Endothelial cell of umbilical vein (primary cell): ENCODE measurements at regions not wholly inside any gene's neighbourhood (a gene's known extent, or its start where the extent isn't known, plus 50 kb on each side); places are given as distances from the start of the nearest gene placed in this dataset.

Experiments
- BruUV-seq: library from RNA; stranded (reverse); fragments of 400-500 nt; replicated peaks from 2 replicates; lab custom pipeline; 2021; lab: Mats Ljungman, UMichigan
- CTCF ChIA-PET: fragments of 300-600, 350-600 bp; sonication (Branson Sonifier 250); formaldehyde crosslinking; loops from one replicate; lab custom pipeline; 2021; ENCODE audit warnings: antibody characterized with exemption, inconsistent platforms; lab: Charles Lee
- POLR2A ChIA-PET: fragments of 300-600, 350-600 bp; sonication (Branson Sonifier 250); formaldehyde crosslinking; loops from one replicate; lab custom pipeline; 2021; ENCODE audit warnings: antibody characterized with exemption, inconsistent platforms; lab: Charles Lee
- DNase-seq: peaks from one replicate; pipeline ENCODE4 v3.0.0-alpha.2; 2011; ENCODE audit warnings: low read depth, low spot score
- FAIRE-seq: peaks from 2 replicates; lab custom pipeline; 2011; peaks lifted over from hg19 to GRCh38; lab: Jason Lieb, UNC
- H2AFZ ChIP-seq: 2 replicates; pipeline ENCODE4 v1.6.0; 2012; ENCODE audit warnings: low read depth, low read length, control low read depth, inconsistent platforms
- H3K27ac ChIP-seq: 2 replicates; pipeline ENCODE4 v1.5.1; 2011; ENCODE audit warnings: low read depth, mild to moderate bottlenecking, control low read depth, low read length, moderate library complexity; ENCODE audit not compliant: insufficient read depth
- H3K27me3 ChIP-seq, 2 experiments: 2 replicates each; pipeline versions ENCODE4 v1.6.0 to v1.6.1; 2011; ENCODE audit warnings: low read length in 2 of 2, mixed read lengths in 1 of 2; ENCODE audit not compliant: control insufficient read depth in 2 of 2, insufficient read depth in 2 of 2
- H3K36me3 ChIP-seq, 2 experiments: 2 replicates in 1 of 2; 3 replicates in 1 of 2; pipeline ENCODE4 v1.5.1; 2011; ENCODE audit warnings: low read length in 2 of 2, mild to moderate bottlenecking in 1 of 2, moderate library complexity in 1 of 2; ENCODE audit not compliant: control insufficient read depth in 2 of 2, insufficient read depth in 2 of 2; ENCODE audit errors: extremely low read depth in 1 of 2
- H3K4me1 ChIP-seq: 3 replicates; pipeline ENCODE4 v1.5.1; 2011; ENCODE audit warnings: mild to moderate bottlenecking, low read length; ENCODE audit not compliant: control insufficient read depth, insufficient read depth; ENCODE audit errors: extremely low read depth
- H3K4me2 ChIP-seq: 2 replicates; pipeline ENCODE4 v1.6.1; 2011; ENCODE audit warnings: low read length, control low read depth, mixed read lengths; ENCODE audit not compliant: insufficient read depth
- H3K4me3 ChIP-seq, 3 experiments: fragments of 200-600 bp in 1 of 3; sonication (generic), shearing (Covaris generic) in 1 of 3; replicated peaks in 1 of 3; 2 replicates each; pipeline ENCODE4 v1.5.1; 2011 to 2016; ENCODE audit warnings: control low read depth in 3 of 3, low read length in 3 of 3, mild to moderate bottlenecking in 2 of 3, inconsistent platforms in 1 of 3, low read depth in 1 of 3, moderate library complexity in 1 of 3; ENCODE audit not compliant: insufficient read depth in 1 of 3
- H3K79me2 ChIP-seq: 2 replicates; pipeline ENCODE4 v1.6.0; 2012; ENCODE audit warnings: low read length, inconsistent platforms; ENCODE audit not compliant: control insufficient read depth, insufficient read depth
- H3K9ac ChIP-seq: replicated peaks from 2 replicates; pipeline ENCODE3; 2011; ENCODE audit warnings: low read length, control low read depth; ENCODE audit not compliant: insufficient read depth; ENCODE audit errors: extremely low read depth
- H3K9me1 ChIP-seq: replicated peaks from 3 replicates; pipeline ENCODE4 v1.6.0; 2011; ENCODE audit warnings: mild to moderate bottlenecking, low read length; ENCODE audit not compliant: control insufficient read depth, insufficient read depth; ENCODE audit errors: extremely low read depth
- H3K9me3 ChIP-seq: replicated peaks from 2 replicates; pipeline ENCODE4 v1.5.1; 2012; ENCODE audit warnings: low read length, inconsistent platforms; ENCODE audit not compliant: control insufficient read depth, insufficient read depth
- H4K20me1 ChIP-seq: replicated peaks from 2 replicates; pipeline ENCODE3; 2011; ENCODE audit warnings: mild to moderate bottlenecking, low read length; ENCODE audit not compliant: control insufficient read depth, insufficient read depth; ENCODE audit errors: extremely low read depth
- EZH2 ChIP-seq: IDR thresholded peaks from 2 replicates; pipeline ENCODE4 v1.6.1; 2012; ENCODE audit warnings: borderline replicate concordance, low read depth, mild to moderate bottlenecking, moderate library complexity, low read length, inconsistent platforms; ENCODE audit not compliant: severe bottlenecking
- FOS ChIP-seq: IDR thresholded peaks from 2 replicates; pipeline ENCODE4 v1.6.1; 2011; ENCODE audit warnings: mild to moderate bottlenecking, low read length, moderate library complexity, borderline replicate concordance; ENCODE audit not compliant: insufficient read depth
- GATA2 ChIP-seq: IDR thresholded peaks from 2 replicates; pipeline ENCODE4 v1.7.0; 2011; ENCODE audit warnings: low read depth, mild to moderate bottlenecking, moderate library complexity, mixed read lengths, low read length; ENCODE audit not compliant: insufficient read length, insufficient read depth
- JUN ChIP-seq: IDR thresholded peaks from 2 replicates; pipeline ENCODE4 v1.6.1; 2011; ENCODE audit warnings: borderline replicate concordance, low read depth; ENCODE audit not compliant: insufficient read length, insufficient read depth
- MYC ChIP-seq: IDR thresholded peaks from one replicate; pipeline ENCODE4 v1.6.1; 2011; ENCODE audit warnings: mild to moderate bottlenecking, low read depth, low read length
- POLR2A ChIP-seq: IDR thresholded peaks from 2 replicates; pipeline ENCODE4 v1.6.1; 2012; ENCODE audit warnings: low read depth, mild to moderate bottlenecking, control low read depth, low read length
- POLR2AphosphoS5 ChIP-seq: IDR thresholded peaks from 2 replicates; pipeline ENCODE4 v1.6.1; 2012; ENCODE audit warnings: low read depth, mild to moderate bottlenecking, control low read depth, low read length, moderate library complexity; ENCODE audit not compliant: insufficient read depth
- dilution Hi-C: fragments of 300-500 bp; cut with MboI; formaldehyde crosslinking; loops from one replicate; pipeline ENCODE4 v1.15.0; 2019; ENCODE audit warnings: low sequenced_read_pairs; ENCODE audit not compliant: extremely low pct_ligation_motif_present
- intact Hi-C: fragments of 100-400 bp; cut with micrococcal nuclease; formaldehyde crosslinking; loops from one replicate; pipeline ENCODE4 v1.10.0; 2022
- TF ChIP-seq, protein P1 (sequence below), 2 donors: IDR thresholded peaks; 1 replicate in 1 of 2; 2 replicates in 1 of 2; pipeline ENCODE4 v1.5.1; 2011; ENCODE audit warnings: low read length in 2 of 2, mild to moderate bottlenecking in 2 of 2, moderate library complexity in 2 of 2, control low read depth in 1 of 2, inconsistent platforms in 1 of 2, low read depth in 1 of 2; ENCODE audit not compliant: insufficient read depth in 1 of 2; ENCODE audit errors: extremely low read depth in 1 of 2
- TF ChIP-seq, protein P2 (sequence below): IDR thresholded peaks from 2 replicates; pipeline ENCODE4 v1.6.1; 2011; ENCODE audit not compliant: insufficient read depth, insufficient read length

DNA sequence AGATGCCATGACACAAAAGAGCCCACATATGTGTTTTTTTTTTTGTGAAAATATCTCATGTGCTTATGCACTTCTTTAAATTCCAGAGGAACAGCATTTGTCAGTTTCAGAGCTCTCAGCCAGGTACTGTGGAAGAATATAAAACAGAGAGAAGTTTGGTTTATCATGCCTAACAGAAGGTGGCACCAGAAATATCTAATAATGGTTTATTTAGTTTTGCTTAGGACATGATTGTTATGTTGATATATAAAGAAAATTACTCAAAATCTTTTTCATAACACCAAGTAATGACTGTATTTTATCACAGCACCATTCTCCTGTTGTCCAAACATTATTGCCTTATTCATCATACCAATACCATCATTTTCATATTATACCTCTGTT is 455.6 kb upstream of the ACTBL2 start:
- no peak overlapping the region for H3K9ac ChIP-seq
- H3K4me3 ChIP-seq, result no peak overlapping the region
- no peaks in the 10 kb centered on the region for H3K4me1 ChIP-seq
- CTCF ChIA-PET, result interaction anchor here (0.6 to 2.1 kb wide), 8 partner anchors 19 to 1249 kb away, joined by 3 to 6 read pairs (median 3); no protein-coding TSS in a partner anchor
- no peaks in the 10 kb centered on the region for H3K9me1 ChIP-seq
- H3K9me3 ChIP-seq, result no peaks in the 10 kb centered on the region
- H3K4me2 ChIP-seq, result no peak overlapping the region
- DNase-seq (no peak), FAIRE-seq (no peak)
- intact Hi-C loops (no loop called here), dilution Hi-C loops (no loop called here)
- no peaks in the 10 kb centered on the region for H3K36me3 ChIP-seq
- H3K27me3 ChIP-seq, result no peaks in the 10 kb centered on the region
- no TSS peak for BruUV-seq
- no peak overlapping the region for H2AFZ ChIP-seq
- H3K79me2 ChIP-seq, result no peaks in the 10 kb centered on the region
- no peaks in the 10 kb centered on the region for H4K20me1 ChIP-seq
- H3K27ac ChIP-seq, result no peak overlapping the region
- TF ChIP-seq, protein P1, sequence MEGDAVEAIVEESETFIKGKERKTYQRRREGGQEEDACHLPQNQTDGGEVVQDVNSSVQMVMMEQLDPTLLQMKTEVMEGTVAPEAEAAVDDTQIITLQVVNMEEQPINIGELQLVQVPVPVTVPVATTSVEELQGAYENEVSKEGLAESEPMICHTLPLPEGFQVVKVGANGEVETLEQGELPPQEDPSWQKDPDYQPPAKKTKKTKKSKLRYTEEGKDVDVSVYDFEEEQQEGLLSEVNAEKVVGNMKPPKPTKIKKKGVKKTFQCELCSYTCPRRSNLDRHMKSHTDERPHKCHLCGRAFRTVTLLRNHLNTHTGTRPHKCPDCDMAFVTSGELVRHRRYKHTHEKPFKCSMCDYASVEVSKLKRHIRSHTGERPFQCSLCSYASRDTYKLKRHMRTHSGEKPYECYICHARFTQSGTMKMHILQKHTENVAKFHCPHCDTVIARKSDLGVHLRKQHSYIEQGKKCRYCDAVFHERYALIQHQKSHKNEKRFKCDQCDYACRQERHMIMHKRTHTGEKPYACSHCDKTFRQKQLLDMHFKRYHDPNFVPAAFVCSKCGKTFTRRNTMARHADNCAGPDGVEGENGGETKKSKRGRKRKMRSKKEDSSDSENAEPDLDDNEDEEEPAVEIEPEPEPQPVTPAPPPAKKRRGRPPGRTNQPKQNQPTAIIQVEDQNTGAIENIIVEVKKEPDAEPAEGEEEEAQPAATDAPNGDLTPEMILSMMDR (IDR thresholded peaks at IDR 0.05; ENCODE audit: extremely low read depth in 1 of 2, insufficient read depth in 1 of 2, low read depth in 1 of 2, low read length in 2 of 2), result no peak
- TF ChIP-seq GATA2, result no peak
- TF ChIP-seq POLR2A, result no peak
- TF ChIP-seq POLR2AphosphoS5, result no peak
- no peak for TF ChIP-seq JUN
- no peak for TF ChIP-seq MYC
- TF ChIP-seq, protein P2, sequence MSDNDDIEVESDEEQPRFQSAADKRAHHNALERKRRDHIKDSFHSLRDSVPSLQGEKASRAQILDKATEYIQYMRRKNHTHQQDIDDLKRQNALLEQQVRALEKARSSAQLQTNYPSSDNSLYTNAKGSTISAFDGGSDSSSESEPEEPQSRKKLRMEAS, result no peak
- no peak for TF ChIP-seq FOS
- no peak for TF ChIP-seq EZH2
- POLR2A ChIA-PET, result no interaction called here
